ENCODE measurements at regions not wholly inside any gene's neighbourhood (a gene's known extent, or its start where the extent isn't known, plus 50 kb on each side); places are given as distances from the start of the nearest gene placed in this dataset.
"Not testable (repeated sequence)": the region's sequence is repeated elsewhere in the genome, so short reads cannot be mapped to it uniquely, and the experiment has no call there.

DNA sequence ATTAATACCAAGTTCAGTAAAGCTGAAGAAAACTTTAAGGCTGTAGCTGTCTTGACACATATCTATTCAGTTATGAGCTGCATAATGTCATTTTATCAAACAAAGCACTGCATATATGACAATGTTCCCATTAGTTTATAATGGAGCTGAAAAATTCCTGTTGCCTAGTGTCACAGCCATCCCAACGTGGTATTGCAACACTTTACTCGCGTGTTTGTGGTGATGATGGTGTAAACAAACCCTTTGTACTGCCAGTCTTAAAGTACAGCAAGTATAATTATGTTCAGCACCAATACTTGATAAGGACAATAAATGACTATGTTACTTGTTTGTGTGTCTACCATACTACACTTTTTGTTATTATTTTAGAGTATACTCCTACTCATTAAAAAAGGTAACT is 1415.6 kb upstream of the PCDH7 start:
- no peak for DNase-seq (ENCODE audit: low spot score)

DNA sequence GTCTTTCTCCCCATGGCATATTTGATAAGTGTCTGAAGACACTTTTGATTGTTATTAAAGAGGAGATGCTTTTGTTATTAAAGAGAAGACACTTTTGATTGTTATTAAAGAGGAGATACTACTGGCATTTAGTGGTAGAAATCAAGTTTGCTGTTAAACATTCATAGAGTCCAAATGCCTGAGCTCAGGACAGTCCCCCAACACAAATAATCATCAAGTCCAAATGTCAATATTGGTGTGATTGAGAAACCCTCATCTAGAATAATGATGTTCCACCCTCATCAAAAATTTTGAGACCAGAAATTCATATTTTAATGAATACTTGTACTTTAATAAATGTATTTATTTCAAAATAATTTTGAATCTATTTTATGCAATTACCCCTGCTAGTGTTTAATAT is 1412.9 kb upstream of the PCDH7 start:
- DNase-seq (ENCODE audit: low spot score) = no peak

GRCh38 chr4:29307755-29308154 is 1412.4 kb upstream of the PCDH7 start:
- DNase-seq (ENCODE audit: low spot score) = no peak

DNA sequence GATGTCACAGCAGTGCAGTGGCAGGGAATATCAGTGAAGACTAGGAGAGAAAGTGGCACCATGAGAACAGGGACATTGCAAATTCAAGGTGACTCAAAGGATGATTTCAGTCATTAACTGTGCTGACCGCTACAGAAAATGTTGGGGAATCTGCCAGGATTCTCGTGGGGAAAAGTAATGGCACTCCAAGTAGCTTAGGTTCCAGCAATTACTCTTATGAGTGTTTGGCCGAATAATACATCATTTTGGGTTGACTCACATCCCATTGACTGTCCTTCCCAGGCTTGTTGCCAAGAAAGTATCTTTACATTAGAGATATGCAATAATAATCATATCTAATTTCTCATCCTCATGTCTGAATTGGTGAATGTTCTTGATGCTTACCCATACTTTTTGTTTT is 1411.1 kb upstream of the PCDH7 start:
- no peak for DNase-seq (ENCODE audit: low spot score)

DNA sequence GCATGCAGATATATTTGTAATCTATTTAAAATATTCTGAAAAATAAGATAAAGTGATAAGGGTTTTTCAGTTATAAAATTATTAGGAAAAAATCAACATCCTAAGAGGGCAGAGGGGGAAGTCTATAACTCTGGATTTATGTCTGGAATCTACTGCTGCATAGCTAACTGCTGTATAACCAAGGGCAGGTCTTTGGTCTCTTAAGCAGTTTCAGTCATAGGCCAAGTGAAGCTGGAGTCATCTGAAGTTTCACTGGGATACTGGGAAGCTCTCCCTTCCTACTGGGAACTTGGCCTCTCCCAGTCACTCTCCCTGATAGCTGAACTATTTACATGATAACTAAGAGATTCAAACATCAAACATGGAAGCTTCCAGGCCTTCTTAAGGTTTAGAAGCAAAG is 1409.9 kb upstream of the PCDH7 start:
- DNase-seq (ENCODE audit: low spot score) = no peak

- DNase-seq (ENCODE audit: low spot score) = no peak
These were observed 1408.9 kb upstream of the PCDH7 start for GRCh38 chr4:29311247-29311646.

DNA sequence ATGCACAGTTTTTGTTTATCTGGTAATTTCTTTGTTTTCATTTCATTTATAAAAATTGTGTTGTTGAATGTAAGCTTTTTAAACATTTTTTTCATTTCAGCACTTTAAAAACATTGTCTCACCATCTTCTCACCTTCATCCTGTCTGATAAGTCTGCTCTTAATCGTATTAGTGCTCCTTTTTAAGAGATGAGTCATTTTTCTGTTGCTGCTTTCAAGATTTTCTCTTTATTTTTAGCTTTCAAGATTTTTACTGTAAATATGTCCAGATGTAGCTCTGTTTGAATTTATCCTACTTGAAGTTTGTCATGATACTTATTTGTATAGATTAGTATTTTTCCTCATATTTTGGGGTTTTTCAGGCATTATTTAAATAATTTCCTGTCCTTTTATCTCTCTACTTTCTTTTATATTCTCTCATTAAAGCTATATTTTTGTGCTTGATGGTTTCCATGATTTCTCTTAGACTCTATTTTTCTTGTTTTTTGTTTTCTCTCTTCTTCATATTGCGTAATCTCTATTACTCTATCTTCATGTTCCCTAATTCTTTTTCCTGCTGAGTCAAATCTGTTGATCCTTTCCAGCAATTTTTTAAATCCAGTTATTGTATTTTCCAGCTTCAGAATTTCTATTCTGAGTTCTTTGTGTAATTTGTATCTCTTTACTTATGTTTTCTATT is 1400.4 kb upstream of the PCDH7 start:
- no peak for DNase-seq (ENCODE audit: low spot score)

DNA sequence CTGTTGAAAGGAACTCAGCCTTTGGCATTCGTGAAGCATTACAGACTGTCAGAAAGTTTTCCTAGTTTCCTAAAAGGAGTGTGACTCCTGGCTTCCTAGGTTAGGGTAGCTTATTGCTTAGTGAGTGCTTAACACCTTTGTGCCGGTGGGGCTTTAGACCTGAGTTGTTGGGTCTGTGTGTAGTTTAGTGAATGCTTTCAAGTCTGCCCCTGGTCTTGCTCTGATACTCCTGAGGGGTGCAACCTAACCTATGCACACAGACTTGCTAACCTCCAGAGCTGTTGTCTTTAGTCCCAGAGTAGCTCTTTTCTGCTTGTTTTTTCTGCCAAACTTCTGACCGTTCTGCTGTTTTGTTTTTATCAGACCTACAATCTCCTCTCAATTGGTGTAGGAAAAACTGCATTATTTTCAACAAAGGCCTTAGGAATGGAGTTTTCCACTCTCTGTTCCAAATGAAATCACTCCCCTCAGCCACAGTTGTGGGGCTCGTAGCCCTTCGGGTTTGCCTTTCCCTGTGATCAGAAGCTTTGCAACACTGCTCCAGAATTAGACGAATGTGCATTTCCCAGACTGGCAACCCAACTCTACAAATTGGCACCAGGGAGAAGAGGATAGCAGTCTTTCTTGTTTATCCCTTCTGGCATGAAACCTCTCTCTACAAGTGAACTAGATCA is 1399.1 kb upstream of the PCDH7 start:
- DNase-seq (ENCODE audit: low spot score) = no peak

GRCh38 chr4:29326004-29326403 is 1394.2 kb upstream of the PCDH7 start:
- no peak for DNase-seq (ENCODE audit: low spot score)

- no peak for DNase-seq (ENCODE audit: low spot score)
These were observed 1393.4 kb upstream of the PCDH7 start for GRCh38 chr4:29326816-29327215.

DNA sequence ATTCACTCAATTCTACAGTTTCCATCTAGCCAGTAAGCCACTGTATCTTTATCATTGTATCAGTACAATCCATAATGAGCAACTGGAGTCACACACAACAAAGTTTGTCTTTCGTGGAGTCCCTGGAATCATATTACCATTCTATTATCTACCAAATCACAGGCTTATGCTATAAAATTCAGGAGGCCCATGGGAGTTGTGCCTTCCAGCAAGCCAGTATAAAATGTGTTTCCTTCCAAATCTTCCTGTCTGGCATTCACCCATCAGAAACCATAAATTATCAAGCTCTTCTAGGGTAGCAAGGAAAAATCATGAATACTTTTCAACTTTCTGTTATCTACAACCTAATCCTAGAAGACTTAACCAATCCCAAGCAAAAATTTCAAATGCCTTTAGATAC is 1383.3 kb upstream of the PCDH7 start:
- DNase-seq (ENCODE audit: low spot score) = no peak

GRCh38 chr4:29372971-29373370 is 1347.2 kb upstream of the PCDH7 start:
- DNase-seq (ENCODE audit: low spot score) = no peak

DNA sequence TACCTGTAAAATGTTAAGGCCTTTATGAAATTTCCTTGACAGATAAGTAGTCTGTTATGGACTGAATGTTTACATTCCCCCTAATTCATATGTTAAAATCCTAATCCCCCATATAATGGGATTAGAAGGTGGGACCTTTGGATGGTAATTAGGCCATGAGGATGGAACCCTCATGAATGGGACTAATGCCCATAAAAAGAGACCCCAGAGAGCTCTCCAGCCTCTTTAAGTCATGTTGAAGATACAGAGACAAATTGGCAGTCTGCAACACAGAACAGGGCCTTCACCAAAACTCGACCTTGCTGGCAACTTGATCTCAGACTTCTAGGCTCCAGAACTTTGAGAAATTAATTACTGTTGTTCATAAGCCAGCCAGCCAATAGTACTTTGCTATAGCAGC is 1344.5 kb upstream of the PCDH7 start:
- no peak for DNase-seq (ENCODE audit: low spot score)

DNA sequence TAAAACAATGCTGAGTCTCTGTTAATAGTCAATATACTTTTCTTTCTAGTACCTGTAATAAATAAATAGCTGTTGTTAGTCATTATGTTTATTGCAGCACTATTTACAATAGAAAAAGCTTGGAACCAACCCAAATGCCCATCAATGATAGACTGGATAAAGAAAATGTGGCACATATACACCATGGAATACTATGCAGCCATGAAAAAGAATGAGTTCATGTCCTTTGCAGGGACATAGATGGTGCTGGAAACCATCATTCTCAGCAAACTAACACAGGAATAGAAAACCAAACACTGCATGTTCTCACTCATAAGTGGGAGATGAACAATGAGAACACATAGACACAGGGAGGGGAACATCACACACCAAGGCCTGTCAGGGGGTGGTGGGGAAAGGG is 1341.9 kb upstream of the PCDH7 start:
- DNase-seq (ENCODE audit: low spot score) = not testable (repeated sequence)

- no peak for DNase-seq (ENCODE audit: low spot score)
These were observed 1329.2 kb upstream of the PCDH7 start for GRCh38 chr4:29390921-29391320.

DNA sequence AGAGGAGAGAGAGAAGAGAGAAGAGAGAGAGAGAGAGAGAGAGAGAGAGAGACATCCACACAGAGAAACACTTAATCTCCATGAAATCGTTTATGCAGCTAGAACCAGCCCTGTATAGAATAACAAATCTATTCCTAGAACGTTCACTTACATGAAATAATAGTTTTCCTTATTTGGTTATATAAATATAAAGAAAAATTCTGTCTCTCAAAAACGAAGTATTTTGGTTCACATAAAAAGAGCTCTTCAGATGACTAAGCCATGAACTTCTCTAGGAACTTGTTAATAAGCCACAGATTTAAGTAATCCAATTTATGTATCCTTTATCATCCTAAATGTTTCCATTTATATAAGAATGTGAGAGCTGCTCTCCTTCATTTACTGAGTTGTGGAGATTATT is 1315.1 kb upstream of the PCDH7 start:
- DNase-seq (ENCODE audit: low spot score) = no peak

DNA sequence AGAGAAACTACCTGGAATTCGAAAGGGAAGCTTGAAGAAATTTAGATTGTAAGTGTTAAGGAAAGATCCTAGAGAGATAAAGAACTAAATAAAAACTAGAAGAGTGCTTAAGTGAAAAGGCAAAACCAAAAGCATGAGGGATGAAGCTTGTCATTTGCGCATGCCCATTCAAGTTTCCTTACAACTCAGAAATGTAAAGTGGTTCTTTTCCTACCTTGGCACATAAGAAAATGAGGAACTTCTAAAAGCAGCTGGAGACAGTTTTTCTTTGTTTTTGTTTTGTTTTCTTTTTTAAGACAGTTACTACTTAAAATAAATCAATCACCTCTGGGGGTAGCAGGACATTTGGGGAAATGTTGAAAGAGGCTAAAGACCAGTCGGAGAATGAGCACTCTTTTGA is 1304.4 kb upstream of the PCDH7 start:
- DNase-seq (ENCODE audit: low spot score) = no peak

- DNase-seq (ENCODE audit: low spot score) = peak; percentile 1
These were observed 1296.1 kb upstream of the PCDH7 start for GRCh38 chr4:29423836-29424721.

- no peak for DNase-seq (ENCODE audit: low spot score)
These were observed 1266.8 kb upstream of the PCDH7 start for GRCh38 chr4:29453303-29453820.

DNA sequence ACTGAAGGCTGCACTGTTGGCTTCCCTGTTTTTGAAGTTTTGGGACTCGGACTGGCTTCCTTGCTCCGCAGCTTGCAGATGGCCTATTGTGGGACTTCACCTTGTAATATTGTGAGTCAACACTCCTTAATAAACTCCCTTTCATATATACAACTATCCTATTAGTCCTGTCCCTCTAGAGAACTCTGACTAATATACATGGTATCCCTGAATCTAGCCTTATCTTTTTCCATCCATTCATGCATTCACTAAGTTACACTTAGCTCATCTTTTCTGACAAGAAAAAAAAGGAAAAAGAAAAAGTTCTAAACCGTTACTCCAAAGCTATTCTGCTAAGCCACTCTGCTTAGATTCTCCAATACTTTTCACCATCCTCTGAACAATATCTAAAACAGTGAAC is 1260.2 kb upstream of the PCDH7 start:
- no peak for DNase-seq (ENCODE audit: low spot score)

DNA sequence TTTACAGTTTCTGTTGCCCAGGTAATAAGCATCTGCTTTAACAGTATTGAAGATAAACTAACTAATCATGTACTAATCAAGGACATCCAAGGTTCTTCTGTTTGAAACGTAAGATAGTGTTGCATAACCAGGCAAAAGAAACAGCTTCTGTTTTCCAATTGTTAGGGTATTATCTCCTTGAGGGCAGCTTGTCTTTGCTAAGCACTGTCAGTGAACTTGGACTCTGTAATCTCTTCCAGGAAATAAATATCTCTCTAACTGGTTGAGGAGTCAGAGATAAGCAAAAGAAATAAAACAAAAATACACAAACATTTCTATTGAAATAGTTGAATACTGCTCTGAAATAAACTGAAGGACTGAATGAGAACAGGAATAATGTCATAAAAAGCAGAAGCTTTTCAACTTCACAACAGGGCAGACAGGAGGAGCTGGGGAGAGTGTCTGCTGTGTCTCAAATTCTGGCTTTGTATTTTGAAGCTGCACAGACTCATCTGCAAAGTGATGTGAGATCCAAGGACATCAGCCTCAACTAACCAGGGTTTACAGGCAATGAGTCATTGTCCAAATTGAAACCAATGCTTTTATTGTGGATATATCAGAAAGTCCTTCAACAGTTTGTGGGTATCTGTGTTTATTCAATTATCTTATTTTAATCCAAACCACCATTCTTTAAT is 1253.0 kb upstream of the PCDH7 start:
- no peak for DNase-seq (ENCODE audit: low spot score)
